BJ (cell line): ENCODE measurements at regions not wholly inside any gene's neighbourhood (a gene's known extent, or its start where the extent isn't known, plus 50 kb on each side); places are given as distances from the start of the nearest gene placed in this dataset.
"Not testable (repeated sequence)": the region's sequence is repeated elsewhere in the genome, so short reads cannot be mapped to it uniquely, and the experiment has no call there.

Source experiments
- CTCF ChIA-PET: fragments of 350-600 bp; formaldehyde crosslinking; extraction: SDS; loops from one replicate; lab custom pipeline; 2021; ENCODE audit warnings: antibody characterized with exemption, inconsistent platforms; lab: Yijun Ruan, JAX
- POLR2A ChIA-PET: fragments of 300-600 bp; sonication (Branson Sonifier 250); formaldehyde crosslinking; extraction: SDS; loops from one replicate; lab custom pipeline; 2021; ENCODE audit warnings: antibody characterized with exemption; lab: Charles Lee
- DNase-seq: peaks from one replicate; pipeline ENCODE4 v3.0.0-alpha.2; 2011; ENCODE audit warnings: low read depth
- H3K27me3 ChIP-seq: 2 replicates; pipeline ENCODE4 v1.6.0; 2011; ENCODE audit warnings: low read length; ENCODE audit not compliant: control insufficient read depth, insufficient read depth
- H3K36me3 ChIP-seq: 2 replicates; pipeline ENCODE4 v1.5.1; 2011; ENCODE audit warnings: low read length; ENCODE audit not compliant: control insufficient read depth, insufficient read depth
- H3K4me3 ChIP-seq: 2 replicates; pipeline ENCODE4 v1.5.1; 2011; ENCODE audit warnings: low read depth, mild to moderate bottlenecking, control low read depth, low read length
- CTCF ChIP-seq: IDR thresholded peaks from 2 replicates; pipeline ENCODE4 v1.5.1; 2011; ENCODE audit warnings: low read depth, mild to moderate bottlenecking, control low read depth, inconsistent platforms, low read length, moderate library complexity; ENCODE audit not compliant: insufficient read depth

GRCh38 chr9:27835286-27835685 lies 262.0 kb upstream of the C9orf72 start:
- no peak overlapping the region for H3K4me3 ChIP-seq
- H3K36me3 ChIP-seq = no peaks in the 10 kb centered on the region
- DNase-seq = no peak
- H3K27me3 ChIP-seq = no peaks in the 10 kb centered on the region
- ChIA-PET CTCF (no interaction called here), POLR2A (no interaction called here)
- no peak for TF ChIP-seq CTCF

- Histone ChIP-seq H3K4me3 (no peak overlapping the region), H3K27me3 (no peaks in the 10 kb centered on the region), H3K36me3 (no peaks in the 10 kb centered on the region)
- POLR2A ChIA-PET = no interaction called here
- TF ChIP-seq CTCF = no peak
- DNase-seq = no peak
- CTCF ChIA-PET = no interaction called here
Observed at GRCh38 chr9:27835746-27836145, 262.5 kb upstream of the C9orf72 start.

- CTCF ChIA-PET = interaction anchor here (0.6 kb wide), 1 partner anchor 249 kb away, joined by 3 read pairs; no protein-coding TSS in a partner anchor
- TF ChIP-seq CTCF = no peak
- DNase-seq = no peak
- Histone ChIP-seq H3K36me3 (no peaks in the 10 kb centered on the region), H3K27me3 (no peaks in the 10 kb centered on the region), H3K4me3 (no peak overlapping the region)
- POLR2A ChIA-PET = no interaction called here
Observed at GRCh38 chr9:27836661-27837401, 263.6 kb upstream of the C9orf72 start.

- Histone ChIP-seq H3K36me3 (no peaks in the 10 kb centered on the region), H3K27me3 (no peaks in the 10 kb centered on the region), H3K4me3 (no peak overlapping the region)
- no peak for DNase-seq
- ChIA-PET CTCF (no interaction called here), POLR2A (no interaction called here)
- no peak for TF ChIP-seq CTCF
Observed at GRCh38 chr9:27838876-27839275, 265.6 kb upstream of the C9orf72 start.

- POLR2A ChIA-PET, CTCF ChIA-PET, DNase-seq, H3K4me3 ChIP-seq, H3K27me3 ChIP-seq, H3K36me3 ChIP-seq: not testable (repeated sequence)
Observed at GRCh38 chr9:27839767-27840166, 266.5 kb upstream of the C9orf72 start.

- DNase-seq = no peak
- ChIA-PET POLR2A (no interaction called here), CTCF (no interaction called here)
- Histone ChIP-seq H3K27me3 (no peaks in the 10 kb centered on the region), H3K36me3 (no peaks in the 10 kb centered on the region), H3K4me3 (no peak overlapping the region)
- no peak for TF ChIP-seq CTCF
Observed at GRCh38 chr9:27844797-27845196, 271.5 kb upstream of the C9orf72 start.
